Activated naive CD8-positive, alpha-beta T cell (primary cell): ENCODE measurements at regions not wholly inside any gene's neighbourhood (a gene's known extent, or its start where the extent isn't known, plus 50 kb on each side); places are given as distances from the start of the nearest gene placed in this dataset.

Experiments
- H3K27ac Mint-ChIP-seq: one replicate; pipeline ENCODE4 v1.8.0; 2021; ENCODE audit warnings: mixed read lengths
- H3K27me3 Mint-ChIP-seq: one replicate; pipeline ENCODE4 v1.8.0; 2021; ENCODE audit warnings: mixed read lengths
- H3K36me3 Mint-ChIP-seq: one replicate; pipeline ENCODE4 v1.8.0; 2021; ENCODE audit warnings: mixed read lengths
- H3K4me1 Mint-ChIP-seq: one replicate; pipeline ENCODE4 v1.8.0; 2021; ENCODE audit warnings: low read depth, mixed read lengths
- H3K4me3 Mint-ChIP-seq: one replicate; pipeline ENCODE4 v1.8.0; 2021; ENCODE audit warnings: mild to moderate bottlenecking, mixed read lengths
- H3K9me3 Mint-ChIP-seq: one replicate; pipeline ENCODE4 v1.8.0; 2021; ENCODE audit warnings: low read depth, mixed read lengths

DNA sequence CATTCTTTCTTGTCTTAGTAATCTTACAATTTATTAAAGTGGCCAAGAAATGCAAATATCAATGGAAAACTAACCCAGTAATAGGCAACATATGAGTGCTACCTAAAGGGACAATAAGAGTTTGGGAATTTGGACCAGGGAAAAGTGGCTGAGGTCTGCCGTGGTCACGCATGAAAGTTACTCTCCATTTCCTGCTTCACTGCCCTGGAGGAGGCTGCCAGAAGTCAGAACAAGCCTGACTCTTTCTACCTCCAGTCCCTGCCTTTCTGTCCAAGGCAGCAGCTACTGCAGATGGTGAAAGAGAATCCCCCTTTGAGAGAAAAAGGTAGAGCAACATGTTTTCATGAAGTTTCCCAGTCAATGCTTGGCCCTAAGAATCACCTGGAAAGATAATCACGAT lies 201.1 kb upstream of the ARGLU1 start:
- Mint-ChIP-seq H3K27me3 (no peaks in the 10 kb centered on the region), H3K9me3 (peaks cover 6% of the 10 kb centered on the region), H3K27ac (no peak overlapping the region), H3K36me3 (no peaks in the 10 kb centered on the region), H3K4me1 (no peaks in the 10 kb centered on the region), H3K4me3 (no peak overlapping the region)

GRCh38 chr13:106762708-106763107 lies 194.8 kb upstream of the ARGLU1 start:
- peaks cover 1% of the 10 kb centered on the region for H3K27me3 Mint-ChIP-seq
- peaks cover 6% of the 10 kb centered on the region for H3K9me3 Mint-ChIP-seq
- H3K4me1 Mint-ChIP-seq: no peaks in the 10 kb centered on the region
- H3K36me3 Mint-ChIP-seq: no peaks in the 10 kb centered on the region
- H3K27ac Mint-ChIP-seq: no peak overlapping the region
- no peak overlapping the region for H3K4me3 Mint-ChIP-seq

DNA sequence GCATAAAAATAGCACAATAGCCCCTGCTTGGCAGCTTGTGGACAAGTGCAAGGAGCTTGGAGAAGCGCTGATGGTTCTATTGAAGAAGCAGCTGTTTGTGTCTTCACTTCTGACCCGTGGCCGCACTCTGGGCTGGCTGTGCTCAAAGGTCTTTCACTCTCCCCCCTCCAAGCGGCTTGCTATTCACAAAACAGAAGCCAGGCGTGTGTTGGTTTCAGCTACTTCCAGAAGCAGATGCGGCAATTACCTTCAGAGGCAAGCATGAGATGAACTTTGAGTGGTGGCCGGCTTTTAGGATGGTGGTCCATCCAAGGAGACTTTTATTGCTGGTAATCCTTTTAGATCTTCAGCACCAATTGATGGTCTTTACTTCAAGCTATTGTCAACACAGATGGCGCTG lies 188.5 kb upstream of the ARGLU1 start:
- Mint-ChIP-seq H3K27ac (no peak overlapping the region), H3K36me3 (no peaks in the 10 kb centered on the region), H3K4me3 (no peak overlapping the region), H3K9me3 (no peaks in the 10 kb centered on the region), H3K27me3 (peaks cover 7% of the 10 kb centered on the region), H3K4me1 (peaks cover 2% of the 10 kb centered on the region)

DNA sequence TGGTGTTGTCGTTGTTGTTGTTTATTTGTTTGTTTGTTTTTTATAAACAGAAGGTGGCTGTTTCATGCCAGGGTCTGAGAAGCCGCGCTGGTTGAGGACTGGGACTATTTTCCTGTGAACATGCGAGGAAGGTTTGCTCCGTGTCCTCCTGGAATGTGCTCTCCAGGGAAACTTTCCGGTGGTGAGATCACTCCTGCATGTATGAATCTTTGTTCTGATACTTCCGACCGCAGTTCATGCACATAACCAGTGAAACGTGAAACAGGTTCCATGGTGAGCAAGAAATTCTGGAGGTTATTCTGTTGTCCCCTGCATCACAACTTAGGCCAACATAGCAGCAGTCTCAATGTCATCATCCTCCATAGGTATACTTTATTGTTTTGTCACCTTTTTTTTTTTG lies 187.6 kb upstream of the ARGLU1 start:
- no peaks in the 10 kb centered on the region for H3K36me3 Mint-ChIP-seq
- H3K4me3 Mint-ChIP-seq: no peak overlapping the region
- no peaks in the 10 kb centered on the region for H3K9me3 Mint-ChIP-seq
- H3K4me1 Mint-ChIP-seq: peaks cover 2% of the 10 kb centered on the region
- H3K27me3 Mint-ChIP-seq: peaks cover 5% of the 10 kb centered on the region
- no peak overlapping the region for H3K27ac Mint-ChIP-seq

DNA sequence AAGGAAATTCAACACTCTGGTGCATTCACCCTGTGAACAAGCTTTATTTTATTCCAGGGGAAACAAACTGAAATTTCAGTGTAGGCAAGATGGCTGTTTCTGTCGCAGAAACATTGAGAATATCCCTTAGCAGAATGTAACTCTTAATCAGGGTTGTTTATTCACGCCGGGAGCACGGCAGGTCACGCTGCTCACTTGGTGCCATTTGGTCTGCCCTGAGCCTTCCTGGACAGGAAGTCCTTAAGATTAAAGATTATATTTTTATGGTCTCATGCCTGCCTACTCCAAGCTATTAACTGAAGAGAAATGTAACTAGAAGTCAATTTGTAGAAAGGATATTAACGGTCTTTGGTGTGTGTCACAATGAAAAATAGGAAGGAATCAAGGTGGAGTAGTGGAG lies 185.3 kb upstream of the ARGLU1 start:
- H3K4me1 Mint-ChIP-seq: peaks cover 2% of the 10 kb centered on the region
- no peak overlapping the region for H3K4me3 Mint-ChIP-seq
- H3K9me3 Mint-ChIP-seq: no peaks in the 10 kb centered on the region
- H3K27me3 Mint-ChIP-seq: peaks cover 5% of the 10 kb centered on the region
- H3K36me3 Mint-ChIP-seq: no peaks in the 10 kb centered on the region
- no peak overlapping the region for H3K27ac Mint-ChIP-seq

GRCh38 chr13:106752584-106753170 lies 184.7 kb upstream of the ARGLU1 start:
- peaks cover 2% of the 10 kb centered on the region for H3K4me1 Mint-ChIP-seq

GRCh38 chr13:106748785-106749184 lies 180.8 kb upstream of the ARGLU1 start:
- H3K4me3 Mint-ChIP-seq: no peak overlapping the region

More at GRCh38 chr13:106752584-106753170, 184.7 kb upstream of the ARGLU1 start:
- Mint-ChIP-seq H3K27ac (no peak overlapping the region), H3K4me3 (no peak overlapping the region), H3K27me3 (peaks cover 5% of the 10 kb centered on the region), H3K36me3 (no peaks in the 10 kb centered on the region), H3K9me3 (peaks cover 4% of the 10 kb centered on the region)

DNA sequence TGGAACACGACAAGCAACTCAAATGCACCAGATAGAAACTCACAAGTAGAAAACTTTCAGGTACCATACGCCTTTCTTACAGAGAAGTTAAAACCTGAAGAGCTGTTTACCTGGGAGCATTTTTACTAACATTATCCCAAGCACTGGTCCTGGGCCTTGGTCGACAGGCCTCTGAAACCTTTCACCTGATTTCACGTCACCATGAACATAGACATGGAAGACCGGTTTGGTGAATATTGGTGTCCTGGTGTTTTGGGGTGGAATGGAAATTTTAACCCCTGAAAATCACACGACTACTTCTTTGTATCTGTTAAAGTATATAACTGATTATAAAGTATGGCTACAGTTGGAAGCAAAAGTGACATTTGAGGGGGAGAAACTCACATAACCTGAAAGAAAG lies 176.6 kb upstream of the ARGLU1 start:
- Mint-ChIP-seq H3K27me3 (no peaks in the 10 kb centered on the region), H3K9me3 (peaks cover 7% of the 10 kb centered on the region), H3K4me3 (no peak overlapping the region)

More at GRCh38 chr13:106748785-106749184, 180.8 kb upstream of the ARGLU1 start:
- Mint-ChIP-seq H3K4me1 (peaks cover 2% of the 10 kb centered on the region), H3K9me3 (peaks cover 7% of the 10 kb centered on the region), H3K36me3 (no peaks in the 10 kb centered on the region), H3K27ac (no peak overlapping the region), H3K27me3 (peaks cover 4% of the 10 kb centered on the region)

DNA sequence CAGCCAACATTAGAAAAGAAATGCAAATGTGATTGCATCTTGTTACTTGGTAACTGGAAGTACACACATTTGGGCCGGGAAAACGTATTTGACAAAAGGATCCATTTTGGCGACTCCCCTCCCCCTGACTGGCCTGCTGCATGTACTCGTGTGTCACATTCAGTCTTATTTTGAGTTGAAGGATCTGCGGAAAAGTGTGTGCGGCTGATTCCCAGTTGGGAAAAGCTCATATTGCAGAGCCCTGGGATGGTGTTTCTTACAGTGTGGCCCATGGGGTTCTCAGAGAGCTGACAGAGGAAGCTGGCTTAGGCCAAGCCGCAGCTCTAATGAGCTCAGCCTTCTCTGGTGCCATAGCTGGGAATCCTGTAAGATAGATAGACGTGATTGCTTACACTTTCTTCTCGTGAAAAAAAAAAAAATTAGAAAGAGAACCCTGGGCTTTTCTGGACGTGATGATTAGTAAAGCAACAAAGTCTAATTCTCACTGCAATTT lies 170.3 kb upstream of the ARGLU1 start:
- Mint-ChIP-seq H3K9me3 (no peaks in the 10 kb centered on the region), H3K4me3 (no peak overlapping the region), H3K36me3 (no peaks in the 10 kb centered on the region), H3K27ac (no peak overlapping the region), H3K4me1 (no peaks in the 10 kb centered on the region), H3K27me3 (no peaks in the 10 kb centered on the region)

More for the DNA sequence above, 176.6 kb upstream of the ARGLU1 start:
- Mint-ChIP-seq H3K27ac (no peak overlapping the region), H3K36me3 (no peaks in the 10 kb centered on the region), H3K4me1 (no peaks in the 10 kb centered on the region)

DNA sequence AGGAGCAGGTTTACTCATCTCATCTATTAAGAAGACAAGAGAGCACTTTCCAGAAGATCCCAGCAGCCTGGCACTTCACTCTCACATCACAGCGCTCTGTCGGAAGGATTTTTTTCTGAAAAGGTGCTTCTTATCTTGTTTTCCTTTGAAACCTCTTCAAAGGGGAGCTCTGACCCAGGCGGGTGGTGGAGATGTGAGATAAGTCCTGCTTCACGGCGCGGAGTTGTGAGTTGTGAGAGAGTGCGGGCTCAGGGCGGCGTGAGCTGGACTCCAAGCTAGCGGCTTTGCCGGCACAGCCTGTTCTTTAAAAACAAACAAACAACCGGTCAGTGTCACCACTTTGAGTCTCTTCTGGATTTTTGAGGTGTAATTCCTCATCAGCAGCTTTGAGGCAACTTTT lies 169.0 kb upstream of the ARGLU1 start:
- H3K27me3 Mint-ChIP-seq: no peaks in the 10 kb centered on the region
- no peaks in the 10 kb centered on the region for H3K9me3 Mint-ChIP-seq
- no peak overlapping the region for H3K4me3 Mint-ChIP-seq
- no peaks in the 10 kb centered on the region for H3K36me3 Mint-ChIP-seq
- H3K27ac Mint-ChIP-seq: no peak overlapping the region
- H3K4me1 Mint-ChIP-seq: no peaks in the 10 kb centered on the region

DNA sequence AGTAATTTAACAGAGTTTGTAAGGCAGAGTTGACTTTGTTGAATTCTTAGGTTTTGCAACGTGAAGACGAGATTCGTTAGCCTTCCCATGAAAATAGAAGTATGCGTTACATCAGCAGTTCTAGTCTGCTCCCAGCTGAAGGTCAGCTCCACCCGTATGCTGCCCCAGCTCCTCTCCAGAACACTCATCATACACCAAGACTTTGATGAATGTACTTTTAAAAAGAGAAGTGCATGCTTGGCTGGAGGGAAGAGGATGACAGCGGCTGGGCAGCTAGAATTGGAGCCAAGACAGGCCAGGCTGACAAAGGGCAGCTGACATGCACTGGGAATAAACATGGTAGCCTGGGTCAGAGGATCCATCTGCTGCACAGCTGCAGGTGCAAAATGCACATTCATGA lies 166.3 kb upstream of the ARGLU1 start:
- H3K4me3 Mint-ChIP-seq: no peak overlapping the region
- H3K27ac Mint-ChIP-seq: no peak overlapping the region
- H3K9me3 Mint-ChIP-seq: no peaks in the 10 kb centered on the region
- H3K4me1 Mint-ChIP-seq: no peaks in the 10 kb centered on the region
- H3K36me3 Mint-ChIP-seq: no peaks in the 10 kb centered on the region
- peaks cover 2% of the 10 kb centered on the region for H3K27me3 Mint-ChIP-seq

GRCh38 chr13:106723036-106723435 lies 155.1 kb upstream of the ARGLU1 start:
- no peak overlapping the region for H3K4me3 Mint-ChIP-seq
- H3K27me3 Mint-ChIP-seq: peaks cover 6% of the 10 kb centered on the region
- H3K36me3 Mint-ChIP-seq: no peaks in the 10 kb centered on the region
- H3K27ac Mint-ChIP-seq: no peak overlapping the region
- peaks cover 20% of the 10 kb centered on the region for H3K9me3 Mint-ChIP-seq
- H3K4me1 Mint-ChIP-seq: no peaks in the 10 kb centered on the region

GRCh38 chr13:106722620-106723019 lies 154.7 kb upstream of the ARGLU1 start:
- H3K27ac Mint-ChIP-seq: no peak overlapping the region
- no peak overlapping the region for H3K4me3 Mint-ChIP-seq
- H3K9me3 Mint-ChIP-seq: peaks cover 24% of the 10 kb centered on the region
- no peaks in the 10 kb centered on the region for H3K36me3 Mint-ChIP-seq
- H3K4me1 Mint-ChIP-seq: no peaks in the 10 kb centered on the region
- peaks cover 6% of the 10 kb centered on the region for H3K27me3 Mint-ChIP-seq

- peaks cover 6% of the 10 kb centered on the region for H3K27me3 Mint-ChIP-seq
- H3K36me3 Mint-ChIP-seq: no peaks in the 10 kb centered on the region
- peaks cover 28% of the 10 kb centered on the region for H3K9me3 Mint-ChIP-seq
- H3K4me1 Mint-ChIP-seq: no peaks in the 10 kb centered on the region
- no peak overlapping the region for H3K27ac Mint-ChIP-seq
- H3K4me3 Mint-ChIP-seq: no peak overlapping the region
Measured at GRCh38 chr13:106721599-106721998, 153.7 kb upstream of the ARGLU1 start.

- Mint-ChIP-seq H3K4me3 (no peak overlapping the region), H3K9me3 (peaks cover 20% of the 10 kb centered on the region), H3K27ac (no peak overlapping the region), H3K36me3 (no peaks in the 10 kb centered on the region), H3K4me1 (no peaks in the 10 kb centered on the region), H3K27me3 (no peaks in the 10 kb centered on the region)
Measured at GRCh38 chr13:106714271-106714982, 146.5 kb upstream of the ARGLU1 start.

DNA sequence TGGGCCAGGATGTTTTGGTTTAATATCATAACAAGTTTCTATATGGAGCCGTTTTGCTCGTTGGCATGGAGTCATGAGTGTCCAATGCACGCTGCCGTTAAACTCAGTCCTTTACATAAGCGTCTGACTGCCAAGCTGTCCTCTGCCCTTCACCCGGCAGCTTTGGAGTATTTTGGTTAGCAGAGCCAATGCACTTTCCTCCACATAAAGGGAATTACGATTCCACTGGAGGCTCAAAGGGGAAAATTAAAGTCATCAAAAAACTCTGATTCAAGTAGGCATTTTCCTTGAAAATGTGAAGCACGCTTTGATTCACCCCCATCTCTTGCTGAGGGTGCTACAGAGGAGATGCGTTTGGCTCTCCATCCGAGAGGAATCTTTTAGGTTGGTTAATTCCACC lies 144.4 kb upstream of the ARGLU1 start:
- peaks cover 2% of the 10 kb centered on the region for H3K9me3 Mint-ChIP-seq
- no peak overlapping the region for H3K4me3 Mint-ChIP-seq
- no peaks in the 10 kb centered on the region for H3K4me1 Mint-ChIP-seq
- no peak overlapping the region for H3K27ac Mint-ChIP-seq
- no peaks in the 10 kb centered on the region for H3K36me3 Mint-ChIP-seq
- no peaks in the 10 kb centered on the region for H3K27me3 Mint-ChIP-seq
